ENCODE measurements at regions not wholly inside any gene's neighbourhood (a gene's known extent, or its start where the extent isn't known, plus 50 kb on each side); places are given as distances from the start of the nearest gene placed in this dataset.

GRCh38 chr14:22477569-22478194, 111.3 kb downstream of the DAD1 start:
- H3K9me3 ChIP-seq = no peaks in the 10 kb centered on the region
- H3K4me3 ChIP-seq (replicated peaks in 1 of 3) = no peak overlapping the region
- H3K27me3 ChIP-seq = no peaks in the 10 kb centered on the region
- no peak for DNase-seq
- 70 to 76% methylated on average over 5 of the region's 5 CpGs for WGBS, 2 donors
- intact Hi-C loops (cut with DNase I) = no loop called here
- H3K36me3 ChIP-seq = no peaks in the 10 kb centered on the region
- TF ChIP-seq POLR2A (IDR thresholded peaks at IDR 0.05) (no peak), CTCF (IDR thresholded peaks at IDR 0.05) (no peak)
- peaks cover 0 to 14% of the 10 kb centered on the region in 2 donors for H3K4me1 ChIP-seq
- no peak overlapping the region for H3K27ac ChIP-seq

GRCh38 chr14:22476887-22477286, 112.1 kb downstream of the DAD1 start:
- H3K9me3 ChIP-seq = no peaks in the 10 kb centered on the region
- H3K36me3 ChIP-seq = no peaks in the 10 kb centered on the region
- no peak for DNase-seq
- 56 to 67% methylated on average over 2 of the region's 2 CpGs for WGBS, 2 donors
- H3K27ac ChIP-seq = no peak overlapping the region
- intact Hi-C loops (cut with DNase I) = no loop called here
- no peak overlapping the region for H3K4me3 ChIP-seq (replicated peaks in 1 of 3)
- peaks cover 0 to 16% of the 10 kb centered on the region in 2 donors for H3K4me1 ChIP-seq
- H3K27me3 ChIP-seq = no peaks in the 10 kb centered on the region
- TF ChIP-seq CTCF (IDR thresholded peaks at IDR 0.05) (no peak), POLR2A (IDR thresholded peaks at IDR 0.05) (no peak)

GRCh38 chr14:22476005-22476751, 112.8 kb downstream of the DAD1 start:
- Histone ChIP-seq H3K9me3 (no peaks in the 10 kb centered on the region), H3K4me3 (replicated peaks in 1 of 3) (no peak overlapping the region), H3K4me1 (peaks cover 0 to 17% of the 10 kb centered on the region in 2 donors), H3K27me3 (no peaks in the 10 kb centered on the region), H3K36me3 (no peaks in the 10 kb centered on the region), H3K27ac (peak overlapping the region in 1 of 3 donors; percentile 26)
- intact Hi-C loops (cut with DNase I) = no loop called here
- 79 to 85% methylated on average over 5 of the region's 5 CpGs for WGBS, 2 donors
- DNase-seq = no peak
- TF ChIP-seq POLR2A (IDR thresholded peaks at IDR 0.05) (no peak), CTCF (IDR thresholded peaks at IDR 0.05) (no peak)

GRCh38 chr14:22475381-22475780, 113.6 kb downstream of the DAD1 start:
- Histone ChIP-seq H3K4me3 (replicated peaks in 1 of 3) (no peak overlapping the region), H3K9me3 (no peaks in the 10 kb centered on the region), H3K27ac (peak overlapping the region in 1 of 3 donors; percentile 26), H3K36me3 (no peaks in the 10 kb centered on the region), H3K27me3 (no peaks in the 10 kb centered on the region), H3K4me1 (peaks cover 0 to 17% of the 10 kb centered on the region in 2 donors)
- no peak for TF ChIP-seq CTCF (IDR thresholded peaks at IDR 0.05)
- DNase-seq = no peak
- intact Hi-C loops (cut with DNase I) = no loop called here
- WGBS, 2 donors = 78 to 80% methylated on average over 6 of the region's 6 CpGs

- H3K27me3 ChIP-seq = no peaks in the 10 kb centered on the region
- H3K27ac ChIP-seq = peak overlapping the region in 1 of 3 donors; percentile 53
- no peak for DNase-seq
- no peak overlapping the region for H3K4me3 ChIP-seq (replicated peaks in 1 of 3)
- intact Hi-C loops (cut with DNase I) = loop anchor here (5.0 kb wide), 1 partner anchor 158 kb away; no protein-coding TSS in a partner anchor
- no peak for TF ChIP-seq CTCF (IDR thresholded peaks at IDR 0.05)
- TF ChIP-seq POLR2A (IDR thresholded peaks at IDR 0.05) = no peak
- 65 to 71% methylated on average over 4 of the region's 4 CpGs for WGBS, 2 donors
- no peaks in the 10 kb centered on the region for H3K36me3 ChIP-seq
- peaks cover 0 to 17% of the 10 kb centered on the region in 2 donors for H3K4me1 ChIP-seq
- no peaks in the 10 kb centered on the region for H3K9me3 ChIP-seq
Measured at GRCh38 chr14:22474730-22475351, 114.2 kb downstream of the DAD1 start.
